Ovary (tissue), 7 donors: ENCODE measurements at regions not wholly inside any gene's neighbourhood (a gene's known extent, or its start where the extent isn't known, plus 50 kb on each side); places are given as distances from the start of the nearest gene placed in this dataset.

Experiments
- DNase-seq, 5 donors: peaks; one replicate each; pipeline ENCODE4 v3.0.0-alpha.2; 2019 to 2020
- H3K27ac ChIP-seq, 2 donors: fragments of 200-600 bp; one replicate each; pipeline versions ENCODE4 v1.5.1 to v1.8.0; 2019 to 2022
- H3K27me3 ChIP-seq: fragments of 200-600 bp; one replicate; pipeline ENCODE4 v1.8.0; 2022
- H3K36me3 ChIP-seq: fragments of 200-600 bp; sonication (generic); one replicate; pipeline ENCODE4 v1.5.1; 2019
- H3K4me1 ChIP-seq: one replicate; pipeline ENCODE4 v1.8.1; 2013; ENCODE audit warnings: mild to moderate bottlenecking, moderate library complexity; ENCODE audit not compliant: insufficient read depth
- H3K4me3 ChIP-seq: fragments of 200-600 bp; sonication (generic); one replicate; pipeline ENCODE4 v1.5.1; 2017
- H3K9me3 ChIP-seq, 2 donors: fragments of 200-600 bp in 1 of 2; sonication (generic) in 1 of 2; one replicate each; pipeline versions ENCODE4 v1.5.1 to v1.8.1; 2013 to 2019; ENCODE audit warnings: mild to moderate bottlenecking in 1 of 2, moderate library complexity in 1 of 2
- CTCF ChIP-seq, 3 donors: fragments of 450-650 bp in 2 of 3; fragments of 200-600 bp in 1 of 3; IDR thresholded peaks; one replicate each; pipeline versions ENCODE4 v1.5.1 to v1.8.0; 2016 to 2022; ENCODE audit warnings: antibody characterized with exemption in 3 of 3, mild to moderate bottlenecking in 1 of 3
- EP300 ChIP-seq: sonication (generic); formaldehyde crosslinking; IDR thresholded peaks from one replicate; pipeline ENCODE4 v1.6.1; 2017; ENCODE audit warnings: antibody characterized with exemption
- POLR2A ChIP-seq: fragments of 450-650 bp; IDR thresholded peaks from one replicate; pipeline ENCODE4 v1.6.1; 2017; ENCODE audit warnings: antibody characterized with exemption, mild to moderate bottlenecking, moderate library complexity
- WGBS, 3 donors: extraction: QIAGEN DNeasy Blood & Tissue Kit in 1 of 3; methylation state at CpG; one replicate each; pipeline versions ENCODE4 v1.1.5 to v1.1.7; 2013 to 2017; 5-methylcytosine and 5-hydroxymethylcytosine counted together
- intact Hi-C, 4 donors: fragments of 100-400 bp; cut with DNase I; formaldehyde crosslinking; loops; one replicate each; pipeline versions ENCODE4 v1.11.0 to v1.15.1; 2022 to 2023
- donor health status: DM: no; HTN: no; CAD: no; lungs with moderate emphysema.
- donor health status: DM: no; HTN: no; CAD: no.
- donor health status: Bipolar disorder and iron deficiency.
- donor health status: DM: no; HTN: no; CAD: no.
- donor health status: DM: yes; HTN: yes; CAD: no.

GRCh38 chr11:88404391-88404790 is 66.9 kb upstream of the CTSC start:
- no peaks in the 10 kb centered on the region for H3K9me3 ChIP-seq
- TF ChIP-seq EP300 (no peak), POLR2A (no peak), CTCF (IDR thresholded peaks at IDR 0.05) (no peak)
- no peak overlapping the region for H3K4me3 ChIP-seq
- H3K36me3 ChIP-seq, result no peaks in the 10 kb centered on the region
- H3K27me3 ChIP-seq, result no peaks in the 10 kb centered on the region
- no peak overlapping the region for H3K27ac ChIP-seq
- WGBS, 3 donors, result 40 to 57% (median 55%) methylated on average over 2 of the region's 2 CpGs
- intact Hi-C loops, result no loop called here
- peaks cover 5% of the 10 kb centered on the region for H3K4me1 ChIP-seq
- no peak for DNase-seq

GRCh38 chr11:88402784-88403183 is 65.2 kb upstream of the CTSC start:
- H3K27ac ChIP-seq, result no peak overlapping the region
- H3K27me3 ChIP-seq, result no peaks in the 10 kb centered on the region
- no peak overlapping the region for H3K4me3 ChIP-seq
- intact Hi-C loops, result no loop called here
- DNase-seq, result no peak
- 81 to 90% (median 81%) methylated on average over 5 of the region's 5 CpGs for WGBS, 3 donors
- H3K36me3 ChIP-seq, result no peaks in the 10 kb centered on the region
- H3K4me1 ChIP-seq, result peaks cover 5% of the 10 kb centered on the region
- H3K9me3 ChIP-seq, result no peaks in the 10 kb centered on the region
- no peak for TF ChIP-seq CTCF (IDR thresholded peaks at IDR 0.05)
- no peak for TF ChIP-seq POLR2A
- no peak for TF ChIP-seq EP300

- H3K9me3 ChIP-seq, result no peaks in the 10 kb centered on the region
- H3K4me3 ChIP-seq, result no peak overlapping the region
- DNase-seq, result no peak
- 3 to 14% (median 4%) methylated on average over 2 of the region's 2 CpGs for WGBS, 3 donors
- H3K36me3 ChIP-seq, result no peaks in the 10 kb centered on the region
- no peaks in the 10 kb centered on the region for H3K27me3 ChIP-seq
- no peak for TF ChIP-seq CTCF (IDR thresholded peaks at IDR 0.05)
- TF ChIP-seq POLR2A, result no peak
- no peak for TF ChIP-seq EP300
- intact Hi-C loops, result no loop called here
- H3K27ac ChIP-seq, result no peak overlapping the region
- peaks cover 5% of the 10 kb centered on the region for H3K4me1 ChIP-seq
These were observed 64.7 kb upstream of the CTSC start for GRCh38 chr11:88402192-88402715.

- no peak overlapping the region for H3K4me3 ChIP-seq
- no peaks in the 10 kb centered on the region for H3K9me3 ChIP-seq
- DNase-seq, result no peak
- H3K4me1 ChIP-seq, result peaks cover 5% of the 10 kb centered on the region
- 36 to 50% (median 38%) methylated on average over 3 of the region's 3 CpGs for WGBS, 3 donors
- H3K36me3 ChIP-seq, result no peaks in the 10 kb centered on the region
- TF ChIP-seq CTCF (IDR thresholded peaks at IDR 0.05) (no peak), EP300 (no peak), POLR2A (no peak)
- H3K27me3 ChIP-seq, result no peaks in the 10 kb centered on the region
- intact Hi-C loops, result no loop called here
- no peak overlapping the region for H3K27ac ChIP-seq
These were observed 61.4 kb upstream of the CTSC start for GRCh38 chr11:88398791-88399570.
